Right atrium auricular region (tissue), 2 donors: ENCODE measurements at regions not wholly inside any gene's neighbourhood (a gene's known extent, or its start where the extent isn't known, plus 50 kb on each side); places are given as distances from the start of the nearest gene placed in this dataset.

Experiments
- DNase-seq: peaks from one replicate; pipeline ENCODE4 v3.0.0-alpha.2; 2019; ENCODE audit warnings: low spot score
- H3K27ac ChIP-seq, 2 donors: fragments of 200-600 bp; sonication (generic); 1 replicate in 1 of 2; 2 replicates in 1 of 2; pipeline ENCODE4 v1.5.1; 2016 to 2019
- H3K27me3 ChIP-seq, 2 donors: fragments of 200-600 bp; sonication (generic); one replicate each; pipeline versions ENCODE4 v1.5.1 to v1.6.0; 2017 to 2019
- H3K36me3 ChIP-seq: fragments of 200-600 bp; sonication (generic); one replicate; pipeline ENCODE4 v1.5.1; 2016
- H3K4me1 ChIP-seq, 2 donors: fragments of 200-600 bp; sonication (generic); one replicate each; pipeline versions ENCODE4 v1.5.1 to v1.6.0; 2017 to 2019
- H3K4me3 ChIP-seq, 2 donors: fragments of 200-600 bp; sonication (generic); 1 replicate in 1 of 2; 2 replicates in 1 of 2; pipeline ENCODE4 v1.5.1; 2017 to 2019; ENCODE audit warnings: mild to moderate bottlenecking in 1 of 2, moderate library complexity in 1 of 2
- H3K9me3 ChIP-seq, 2 donors: fragments of 200-600 bp; sonication (generic); one replicate each; pipeline ENCODE4 v1.5.1; 2019
- TF ChIP-seq, protein P1 (sequence below), 2 donors: fragments of 200-600 bp; sonication (generic); IDR thresholded peaks; one replicate each; pipeline ENCODE4 v1.5.1; 2019; ENCODE audit warnings: antibody characterized with exemption in 2 of 2

DNA sequence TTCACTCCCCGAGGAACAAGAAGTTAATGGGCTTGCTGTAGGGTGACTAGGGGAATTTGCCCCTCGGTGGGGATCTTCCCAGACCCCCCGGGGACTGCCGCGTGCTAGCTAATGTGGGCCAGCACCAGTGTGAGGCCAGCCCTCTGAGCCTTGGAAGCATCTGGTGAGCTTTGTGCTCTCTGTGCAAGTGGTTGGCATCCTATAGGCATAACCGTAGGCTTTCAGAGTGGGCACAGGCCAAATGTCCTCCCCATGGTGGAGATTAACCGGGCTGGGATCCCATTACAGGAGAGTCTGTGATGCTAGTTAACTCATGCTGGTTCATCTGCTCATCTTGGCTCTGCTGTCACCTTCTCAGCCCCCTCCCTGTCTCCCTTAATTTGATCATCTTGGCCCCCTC lies 125.7 kb downstream of the TRIM29 start:
- H3K36me3 ChIP-seq: no peaks in the 10 kb centered on the region
- H3K9me3 ChIP-seq: no peaks in the 10 kb centered on the region
- H3K4me1 ChIP-seq: no peaks in the 10 kb centered on the region
- no peak for DNase-seq
- no peak overlapping the region for H3K27ac ChIP-seq
- no peaks in the 10 kb centered on the region for H3K27me3 ChIP-seq
- TF ChIP-seq, protein P1, sequence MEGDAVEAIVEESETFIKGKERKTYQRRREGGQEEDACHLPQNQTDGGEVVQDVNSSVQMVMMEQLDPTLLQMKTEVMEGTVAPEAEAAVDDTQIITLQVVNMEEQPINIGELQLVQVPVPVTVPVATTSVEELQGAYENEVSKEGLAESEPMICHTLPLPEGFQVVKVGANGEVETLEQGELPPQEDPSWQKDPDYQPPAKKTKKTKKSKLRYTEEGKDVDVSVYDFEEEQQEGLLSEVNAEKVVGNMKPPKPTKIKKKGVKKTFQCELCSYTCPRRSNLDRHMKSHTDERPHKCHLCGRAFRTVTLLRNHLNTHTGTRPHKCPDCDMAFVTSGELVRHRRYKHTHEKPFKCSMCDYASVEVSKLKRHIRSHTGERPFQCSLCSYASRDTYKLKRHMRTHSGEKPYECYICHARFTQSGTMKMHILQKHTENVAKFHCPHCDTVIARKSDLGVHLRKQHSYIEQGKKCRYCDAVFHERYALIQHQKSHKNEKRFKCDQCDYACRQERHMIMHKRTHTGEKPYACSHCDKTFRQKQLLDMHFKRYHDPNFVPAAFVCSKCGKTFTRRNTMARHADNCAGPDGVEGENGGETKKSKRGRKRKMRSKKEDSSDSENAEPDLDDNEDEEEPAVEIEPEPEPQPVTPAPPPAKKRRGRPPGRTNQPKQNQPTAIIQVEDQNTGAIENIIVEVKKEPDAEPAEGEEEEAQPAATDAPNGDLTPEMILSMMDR (IDR thresholded peaks at IDR 0.05): no peak
- H3K4me3 ChIP-seq: no peak overlapping the region

GRCh38 chr11:120011836-120012235 lies 126.1 kb downstream of the TRIM29 start:
- no peak overlapping the region for H3K4me3 ChIP-seq
- H3K9me3 ChIP-seq: no peaks in the 10 kb centered on the region
- H3K4me1 ChIP-seq: no peaks in the 10 kb centered on the region
- no peak overlapping the region for H3K27ac ChIP-seq
- H3K27me3 ChIP-seq: no peaks in the 10 kb centered on the region
- no peaks in the 10 kb centered on the region for H3K36me3 ChIP-seq
- DNase-seq: no peak
- TF ChIP-seq, protein P1 (IDR thresholded peaks at IDR 0.05): no peak

DNA sequence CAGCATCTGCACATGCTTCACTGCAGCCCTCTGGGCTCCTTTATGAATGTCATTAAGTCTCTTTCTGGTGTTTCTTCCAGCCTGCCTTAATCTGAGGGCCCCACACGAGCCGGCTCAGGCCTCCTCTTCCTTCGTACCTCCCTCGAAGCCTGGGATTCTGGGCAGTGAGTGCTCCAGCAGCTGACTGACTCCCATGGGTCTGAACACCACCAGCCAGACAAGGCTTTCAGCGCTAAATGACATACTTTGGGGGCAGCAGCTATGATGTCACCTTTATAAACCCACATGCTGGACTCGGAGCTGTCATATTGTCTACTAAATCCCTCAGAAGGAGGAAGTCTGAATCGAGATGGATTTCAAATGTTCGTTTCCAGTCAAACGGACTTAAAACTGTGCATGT lies 127.1 kb downstream of the TRIM29 start:
- Histone ChIP-seq H3K36me3 (no peaks in the 10 kb centered on the region), H3K4me3 (no peak overlapping the region), H3K27ac (no peak overlapping the region), H3K4me1 (no peaks in the 10 kb centered on the region), H3K27me3 (no peaks in the 10 kb centered on the region), H3K9me3 (no peaks in the 10 kb centered on the region)
- TF ChIP-seq, protein P1 (IDR thresholded peaks at IDR 0.05): no peak
- DNase-seq: no peak

GRCh38 chr11:120009938-120010337 lies 128.0 kb downstream of the TRIM29 start:
- Histone ChIP-seq H3K4me1 (no peaks in the 10 kb centered on the region), H3K4me3 (no peak overlapping the region), H3K36me3 (no peaks in the 10 kb centered on the region), H3K27ac (no peak overlapping the region), H3K27me3 (no peaks in the 10 kb centered on the region), H3K9me3 (no peaks in the 10 kb centered on the region)
- TF ChIP-seq, protein P1 (IDR thresholded peaks at IDR 0.05): no peak
- DNase-seq: no peak

GRCh38 chr11:120007144-120007543 lies 130.8 kb downstream of the TRIM29 start:
- H3K27me3 ChIP-seq: no peaks in the 10 kb centered on the region
- H3K4me3 ChIP-seq: no peak overlapping the region

DNA sequence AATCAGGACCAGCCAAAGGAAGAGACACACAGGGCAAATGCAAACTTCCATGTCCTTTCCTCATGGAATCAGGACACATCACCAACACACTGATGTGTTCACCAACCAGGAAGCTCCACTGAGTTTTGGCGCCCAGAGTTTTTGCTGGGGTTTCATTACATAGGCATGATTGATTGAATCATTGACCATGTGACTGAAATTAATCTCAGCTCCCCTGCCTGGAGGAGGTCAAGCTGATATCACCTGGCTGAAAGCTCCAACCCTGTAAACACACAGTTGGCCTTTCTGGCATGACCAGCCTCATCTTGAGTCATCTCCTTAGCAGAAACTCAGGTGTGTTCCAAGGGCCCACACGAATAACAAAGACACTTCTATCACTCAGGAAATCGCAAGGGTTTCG lies 133.2 kb downstream of the TRIM29 start:
- no peak for DNase-seq
- Histone ChIP-seq H3K9me3 (no peaks in the 10 kb centered on the region), H3K4me1 (no peaks in the 10 kb centered on the region), H3K4me3 (no peak overlapping the region), H3K36me3 (no peaks in the 10 kb centered on the region), H3K27me3 (no peaks in the 10 kb centered on the region), H3K27ac (no peak overlapping the region)
- TF ChIP-seq, protein P1 (IDR thresholded peaks at IDR 0.05): no peak

More at GRCh38 chr11:120007144-120007543, 130.8 kb downstream of the TRIM29 start:
- TF ChIP-seq, protein P1 (IDR thresholded peaks at IDR 0.05): no peak
- H3K27ac ChIP-seq: no peak overlapping the region
- H3K36me3 ChIP-seq: no peaks in the 10 kb centered on the region
- no peaks in the 10 kb centered on the region for H3K4me1 ChIP-seq
- no peak for DNase-seq
- no peaks in the 10 kb centered on the region for H3K9me3 ChIP-seq
